Heart left ventricle (tissue), 16 donors: ENCODE measurements at regions not wholly inside any gene's neighbourhood (a gene's known extent, or its start where the extent isn't known, plus 50 kb on each side); places are given as distances from the start of the nearest gene placed in this dataset.

Source experiments
- ATAC-seq, 4 donors: fragments of 200-7000 bp; cut with Tn5 transposase; one replicate each; pipeline ENCODE4 v1.9.1; 2020 to 2022; ENCODE audit warnings: moderate library complexity in 4 of 4, mild to moderate bottlenecking in 3 of 4, moderate number of reproducible peaks in 1 of 4
- DNase-seq, 5 donors: peaks; one replicate each; pipeline ENCODE4 v3.0.0-alpha.2; 2020
- H3K27ac ChIP-seq, 12 donors: fragments of 200-600 bp; sonication (generic) in 4 of 12; one replicate each; pipeline versions ENCODE4 v1.5.0 to v1.8.0; 2016 to 2022; ENCODE audit warnings: mild to moderate bottlenecking in 2 of 12
- H3K27me3 ChIP-seq, 9 donors: fragments of 200-600 bp; sonication (generic) in 2 of 9; one replicate each; pipeline versions ENCODE4 v1.5.1 to v1.8.0; 2016 to 2022; ENCODE audit warnings: mild to moderate bottlenecking in 3 of 9
- H3K36me3 ChIP-seq, 9 donors: fragments of 200-600 bp; sonication (generic) in 2 of 9; one replicate each; pipeline versions ENCODE4 v1.5.0 to v1.8.0; 2018 to 2022; ENCODE audit warnings: mild to moderate bottlenecking in 2 of 9
- H3K4me1 ChIP-seq, 12 donors: fragments of 200-600 bp; sonication (generic) in 4 of 12; one replicate each; pipeline versions ENCODE4 v1.5.0 to v1.8.0; 2016 to 2022; ENCODE audit warnings: mild to moderate bottlenecking in 3 of 12
- H3K4me3 ChIP-seq, 12 donors: fragments of 200-600 bp; sonication (generic) in 4 of 12; one replicate each; pipeline versions ENCODE4 v1.5.0 to v1.8.0; 2017 to 2022; ENCODE audit warnings: mild to moderate bottlenecking in 9 of 12, moderate library complexity in 4 of 12
- H3K9me3 ChIP-seq, 12 donors: fragments of 200-600 bp; sonication (generic) in 4 of 12; one replicate each; pipeline versions ENCODE4 v1.5.0 to v1.8.0; 2016 to 2022; ENCODE audit warnings: mild to moderate bottlenecking in 1 of 12
- POLR2A ChIP-seq, 2 donors: fragments of 450-650 bp; IDR thresholded peaks; one replicate each; pipeline ENCODE4 v1.6.1; 2017; ENCODE audit warnings: antibody characterized with exemption in 2 of 2, mild to moderate bottlenecking in 2 of 2, moderate library complexity in 2 of 2
- WGBS, 4 donors: extraction: QIAGEN DNeasy Blood & Tissue Kit in 2 of 4; methylation state at CpG; one replicate each; pipeline versions ENCODE4 v1.1.5 to v1.1.7; 2013 to 2018; 5-methylcytosine and 5-hydroxymethylcytosine counted together
- intact Hi-C, 10 donors: fragments of 100-400 bp; cut with DNase I; formaldehyde crosslinking; loops; one replicate each; pipeline versions ENCODE4 v1.11.1 to v1.14.2; 2022
- TF ChIP-seq, protein P1 (sequence below), 12 donors: fragments of 200-600 bp; sonication (generic) in 4 of 12; IDR thresholded peaks; one replicate each; pipeline versions ENCODE4 v1.5.0 to v1.8.0; 2018 to 2022; ENCODE audit warnings: antibody characterized with exemption in 12 of 12, mild to moderate bottlenecking in 5 of 12
- donor health status: ischemic (EF 13 %, LVEDD 7.1; RV severe dilation, severe dysfunction).
- donor health status: healthy with polysubstance abuse.
- donor health status: DM: no; HTN: yes; CAD: no.
- donor health status: DM: no; HTN: no; CAD: no.
- donor health status: ischemic (EF 25% LVEDD 6.9; RV normal size, moderate dysfunction).
- donor health status: ischemic (EF 25% LVEDD 5.7; RV mildly dilated, moderate dysfunction).
- donor health status: healthy.
- donor health status: DM: yes; HTN: yes; CAD: no.
- donor health status: ischemic (EF 35%, LVEDD 5.7; RV mildly dilated, moderate dysfunction).
- donor health status: nonischemic (EF 11% LVEDD 7.7; RV severe dilation, severe dysfunction).
- donor health status: DM: yes; HTN: yes; CAD: no.
- donor health status: PGD.
- donor health status: ischemic (EF 29% LVEDD 5.4; RV normal size, mild dysfunction).
- donor health status: nonischemic (EF 23%, LVEDD 6.1; RV moderate dilation, normal function).

DNA sequence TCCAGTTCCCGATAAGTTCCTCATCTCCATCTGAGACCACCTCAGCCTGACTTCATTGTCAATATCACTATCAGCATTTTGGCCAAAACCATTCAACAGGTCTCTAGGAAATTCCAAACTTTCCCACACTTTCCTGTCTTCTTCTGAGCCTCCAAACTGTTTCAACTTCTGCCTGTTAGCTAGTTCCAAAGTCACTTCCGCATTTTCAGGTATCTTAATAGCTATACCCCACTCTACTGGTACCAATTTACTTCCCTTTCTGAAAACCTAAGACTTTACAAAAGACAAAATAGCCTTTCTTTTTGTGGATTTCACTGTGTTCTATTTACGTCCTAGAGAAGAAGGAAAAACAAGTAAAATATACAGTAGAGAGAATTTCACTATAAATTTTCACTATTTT is 147.0 kb upstream of the FMN2 start:
- intact Hi-C loops = no loop called here
- no peaks in the 10 kb centered on the region for H3K4me1 ChIP-seq
- no peak for TF ChIP-seq POLR2A (IDR thresholded peaks at IDR 0.05)
- TF ChIP-seq, protein P1, sequence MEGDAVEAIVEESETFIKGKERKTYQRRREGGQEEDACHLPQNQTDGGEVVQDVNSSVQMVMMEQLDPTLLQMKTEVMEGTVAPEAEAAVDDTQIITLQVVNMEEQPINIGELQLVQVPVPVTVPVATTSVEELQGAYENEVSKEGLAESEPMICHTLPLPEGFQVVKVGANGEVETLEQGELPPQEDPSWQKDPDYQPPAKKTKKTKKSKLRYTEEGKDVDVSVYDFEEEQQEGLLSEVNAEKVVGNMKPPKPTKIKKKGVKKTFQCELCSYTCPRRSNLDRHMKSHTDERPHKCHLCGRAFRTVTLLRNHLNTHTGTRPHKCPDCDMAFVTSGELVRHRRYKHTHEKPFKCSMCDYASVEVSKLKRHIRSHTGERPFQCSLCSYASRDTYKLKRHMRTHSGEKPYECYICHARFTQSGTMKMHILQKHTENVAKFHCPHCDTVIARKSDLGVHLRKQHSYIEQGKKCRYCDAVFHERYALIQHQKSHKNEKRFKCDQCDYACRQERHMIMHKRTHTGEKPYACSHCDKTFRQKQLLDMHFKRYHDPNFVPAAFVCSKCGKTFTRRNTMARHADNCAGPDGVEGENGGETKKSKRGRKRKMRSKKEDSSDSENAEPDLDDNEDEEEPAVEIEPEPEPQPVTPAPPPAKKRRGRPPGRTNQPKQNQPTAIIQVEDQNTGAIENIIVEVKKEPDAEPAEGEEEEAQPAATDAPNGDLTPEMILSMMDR (IDR thresholded peaks at IDR 0.05) = no peak
- WGBS, 4 donors = 73 to 77% (median 75%) methylated on average over 3 of the region's 3 CpGs
- H3K9me3 ChIP-seq = peaks cover 0 to 4% (median 0%) of the 10 kb centered on the region in 12 donors
- no peak overlapping the region for H3K4me3 ChIP-seq
- no peak for DNase-seq
- H3K27me3 ChIP-seq = no peaks in the 10 kb centered on the region
- H3K27ac ChIP-seq = no peak overlapping the region
- no peaks in the 10 kb centered on the region for H3K36me3 ChIP-seq
- no peak for ATAC-seq

DNA sequence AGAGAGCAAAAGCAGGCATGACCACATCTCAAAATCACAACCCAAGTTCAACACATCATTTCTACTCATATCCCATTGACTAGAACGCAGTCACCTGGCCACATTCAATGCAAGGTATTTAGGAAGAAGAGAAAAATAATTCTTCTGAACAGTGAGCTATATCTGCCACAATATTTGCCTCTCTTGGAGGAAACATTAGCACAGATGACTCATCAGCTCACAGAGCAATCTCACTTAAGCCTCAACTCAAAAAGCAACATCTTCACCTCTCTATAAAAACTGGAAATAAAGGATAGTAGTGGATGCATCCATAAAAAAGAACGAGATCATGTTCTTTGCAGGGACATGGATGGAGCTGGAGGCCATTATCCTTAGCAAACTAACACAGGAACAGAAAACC is 143.9 kb upstream of the FMN2 start:
- ATAC-seq = no peak
- Histone ChIP-seq H3K27ac (no peak overlapping the region), H3K4me3 (no peak overlapping the region), H3K27me3 (no peaks in the 10 kb centered on the region), H3K36me3 (no peaks in the 10 kb centered on the region), H3K4me1 (no peaks in the 10 kb centered on the region), H3K9me3 (peaks cover 0 to 4% (median 0%) of the 10 kb centered on the region in 12 donors)
- TF ChIP-seq, protein P1 (IDR thresholded peaks at IDR 0.05) = no peak
- TF ChIP-seq POLR2A (IDR thresholded peaks at IDR 0.05) = no peak
- intact Hi-C loops = no loop called here
- WGBS, 4 donors = 73 to 81% (median 77%) methylated on average over 2 of the region's 2 CpGs
- DNase-seq = no peak

DNA sequence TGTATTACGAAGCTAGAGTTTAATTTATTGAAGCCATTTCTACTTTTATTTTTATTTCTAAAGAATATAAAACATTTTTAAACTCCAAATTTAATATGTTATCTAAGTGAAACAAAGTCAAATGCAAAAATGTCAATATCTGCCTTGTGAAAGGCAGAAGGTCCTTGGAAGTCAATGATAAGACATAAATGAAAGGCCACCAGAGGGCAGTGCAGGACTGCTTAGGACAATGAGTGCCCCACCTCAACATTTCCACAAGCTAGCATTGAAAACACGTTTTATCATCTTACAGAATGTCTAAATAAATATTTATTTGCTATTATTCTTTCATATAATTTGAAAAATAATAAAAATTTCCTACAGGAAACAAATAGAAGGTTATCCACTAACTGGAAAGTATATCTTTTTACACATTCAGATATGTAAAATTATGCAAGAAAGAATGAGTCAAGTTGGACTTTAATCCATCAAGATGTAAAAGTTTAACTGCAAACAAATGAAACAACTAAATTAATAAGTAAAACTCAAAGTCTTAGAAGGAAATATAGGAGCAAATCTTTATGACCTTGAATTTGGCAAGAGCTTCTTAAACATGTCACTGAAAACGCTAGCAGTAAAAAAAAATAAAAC is 140.1 kb upstream of the FMN2 start:
- DNase-seq = peak in 3 of 5 donors; percentile 30 to 51 (median 39)
- no peak for TF ChIP-seq POLR2A (IDR thresholded peaks at IDR 0.05)
- TF ChIP-seq, protein P1 (IDR thresholded peaks at IDR 0.05) = peak; percentile 57 to 87 (median 74)
- WGBS, 4 donors = 32 to 61% (median 48%) methylated on average over 3 of the region's 3 CpGs

DNA sequence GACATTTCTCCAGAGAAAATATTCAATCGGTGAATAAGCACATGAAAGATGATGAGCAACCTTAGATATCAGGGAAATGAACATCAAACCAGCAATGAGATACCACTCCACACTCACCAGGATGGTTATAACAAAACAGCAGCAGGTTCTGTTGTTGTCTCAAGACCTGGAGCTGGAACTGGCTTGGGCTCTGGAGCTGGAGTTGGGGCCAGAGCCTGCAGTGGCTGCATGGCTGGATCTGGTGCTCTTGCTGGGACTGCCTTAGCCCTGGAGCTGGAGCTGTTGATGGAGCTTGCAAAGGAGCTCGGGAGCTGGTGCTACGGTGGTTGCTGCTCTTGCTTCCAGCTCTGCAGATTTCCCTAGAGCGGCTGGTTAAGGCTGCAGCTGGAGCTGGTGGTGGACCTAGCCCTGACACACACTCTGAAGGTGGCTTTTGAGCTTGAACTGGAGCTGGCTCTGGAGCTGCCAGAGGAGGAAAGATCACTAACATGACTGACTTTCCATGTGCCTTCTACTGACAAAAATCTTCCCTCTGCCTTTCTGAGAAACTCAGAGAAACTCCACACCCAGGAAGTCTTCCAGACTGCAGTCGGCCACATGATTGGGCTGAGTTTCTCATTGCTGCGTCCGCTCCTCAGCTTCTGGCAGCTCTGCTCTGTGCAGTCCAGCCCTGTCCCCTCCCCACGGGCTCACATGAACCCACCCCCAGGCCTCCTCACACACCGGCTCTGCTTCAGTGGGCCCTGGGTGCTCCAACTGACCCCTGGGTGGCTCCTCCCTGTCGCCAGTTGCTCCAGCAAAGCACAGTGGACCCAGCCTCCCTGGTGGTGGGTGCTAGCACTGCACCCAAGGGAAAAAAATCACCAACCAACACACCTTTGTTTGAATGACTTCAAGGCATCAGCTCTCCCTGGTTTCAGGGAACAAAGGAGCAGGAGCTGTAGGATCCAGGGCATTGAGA is 139.1 kb upstream of the FMN2 start:
- Histone ChIP-seq H3K4me1 (no peaks in the 10 kb centered on the region), H3K27ac (no peak overlapping the region), H3K4me3 (no peak overlapping the region), H3K27me3 (peaks cover 0 to 20% (median 0%) of the 10 kb centered on the region in 9 donors), H3K9me3 (no peaks in the 10 kb centered on the region), H3K36me3 (no peaks in the 10 kb centered on the region)
- intact Hi-C loops = loop anchor here in 1 of 10 donors (10.0 kb wide), 1 partner anchor 742 kb away; no protein-coding TSS in a partner anchor
- DNase-seq (no peak), ATAC-seq (peak in 1 of 4 donors; percentile 56)
- no peak for TF ChIP-seq POLR2A (IDR thresholded peaks at IDR 0.05)
- TF ChIP-seq, protein P1 (IDR thresholded peaks at IDR 0.05) = peak in 6 of 12 donors; percentile 8 to 36 (median 22)
- WGBS, 4 donors = 63 to 80% (median 71%) methylated on average over 9 to 10 of the region's 10 CpGs

More for the DNA sequence above, 140.1 kb upstream of the FMN2 start:
- Histone ChIP-seq H3K4me1 (no peaks in the 10 kb centered on the region), H3K4me3 (no peak overlapping the region), H3K27ac (no peak overlapping the region), H3K36me3 (no peaks in the 10 kb centered on the region), H3K9me3 (no peaks in the 10 kb centered on the region), H3K27me3 (peaks cover 0 to 17% (median 0%) of the 10 kb centered on the region in 9 donors)
- intact Hi-C loops = loop anchor here in 2 of 10 donors (2.0 to 10.0 kb wide), 2 partner anchors 25 to 743 kb away; no protein-coding TSS in a partner anchor
- peak in 1 of 4 donors; percentile 59 for ATAC-seq
